GM12892 (cell line): ENCODE measurements at regions not wholly inside any gene's neighbourhood (a gene's known extent, or its start where the extent isn't known, plus 50 kb on each side); places are given as distances from the start of the nearest gene placed in this dataset.

Experiments used
- POLR2A ChIP-seq: IDR thresholded peaks from 2 replicates; pipeline ENCODE4 v1.6.1; 2011; ENCODE audit warnings: low read depth, low read length, control low read depth
- POLR2AphosphoS5 ChIP-seq: IDR thresholded peaks from 2 replicates; pipeline ENCODE4 v1.6.1; 2011; ENCODE audit warnings: low read depth, low read length, control low read depth
- TAF1 ChIP-seq: IDR thresholded peaks from 2 replicates; pipeline ENCODE4 v1.6.1; 2011; ENCODE audit warnings: low read depth, mild to moderate bottlenecking, control low read depth, low read length, borderline replicate concordance

DNA sequence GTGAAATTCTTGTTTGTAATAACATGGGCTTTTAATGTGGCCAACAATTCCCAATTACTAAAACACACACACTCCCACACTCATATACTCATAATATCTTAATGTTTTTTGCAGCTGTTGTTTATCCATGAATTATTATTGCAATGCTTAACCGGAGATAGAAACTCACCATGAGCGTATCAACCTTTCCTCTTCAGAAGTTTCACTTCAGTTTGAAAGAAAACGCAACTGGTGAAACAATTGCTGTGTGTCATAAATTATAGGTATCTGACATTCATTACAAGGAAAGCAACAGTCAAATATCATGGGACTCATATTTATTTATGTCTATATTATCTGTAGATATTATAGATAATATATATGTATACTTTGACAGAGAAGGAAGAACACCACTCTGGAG lies 104.1 kb downstream of the HDGFL1 start:
- TF ChIP-seq POLR2A, result no peak
- TF ChIP-seq POLR2AphosphoS5, result no peak
- no peak for TF ChIP-seq TAF1
